GM12872 (cell line): ENCODE measurements at regions not wholly inside any gene's neighbourhood (a gene's known extent, or its start where the extent isn't known, plus 50 kb on each side); places are given as distances from the start of the nearest gene placed in this dataset.

Experiments used
- CTCF ChIP-seq: IDR thresholded peaks from 3 replicates; pipeline ENCODE4 v1.5.1; 2011; ENCODE audit warnings: low read depth, mild to moderate bottlenecking, low read length, moderate library complexity; ENCODE audit not compliant: insufficient read depth

DNA sequence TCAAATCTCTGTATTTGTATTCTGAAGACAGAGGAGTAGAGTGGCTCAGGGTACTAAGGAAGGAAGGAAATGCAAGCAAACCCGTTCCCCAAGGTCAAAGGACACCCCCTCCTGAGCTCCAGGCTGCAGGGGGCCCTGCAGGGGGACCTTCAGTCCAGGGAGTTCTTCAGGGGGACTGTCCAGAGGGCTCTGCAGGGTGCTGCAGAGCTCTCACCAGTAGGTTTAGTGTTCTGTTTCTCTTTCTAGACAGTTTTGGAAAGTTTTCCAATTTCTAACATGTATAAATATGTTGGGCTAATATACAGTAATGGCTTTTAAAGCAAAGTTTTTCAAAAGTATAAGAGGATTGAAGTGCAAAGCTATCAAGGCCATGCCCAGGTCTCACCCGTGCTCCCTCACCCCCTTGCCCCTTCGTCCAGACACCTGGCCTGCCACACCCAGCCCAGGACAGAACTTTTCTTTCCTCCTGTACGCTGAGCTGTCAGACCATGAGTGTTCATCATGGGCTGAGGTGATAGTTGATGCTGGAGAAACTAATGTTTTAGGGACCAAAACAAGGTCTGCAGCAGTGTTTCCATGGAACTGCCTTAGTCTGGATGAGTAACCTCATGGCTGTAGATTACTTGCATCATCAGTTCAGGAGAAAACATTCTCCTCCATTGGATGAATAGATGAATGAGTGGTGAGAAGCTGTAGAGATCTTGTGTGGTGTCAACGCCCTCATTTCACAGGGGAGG is 134.2 kb downstream of the GLI2 start:
- no peak for TF ChIP-seq CTCF

- no peak for TF ChIP-seq CTCF
These were observed 134.8 kb downstream of the GLI2 start for GRCh38 chr2:120870467-120870788.

DNA sequence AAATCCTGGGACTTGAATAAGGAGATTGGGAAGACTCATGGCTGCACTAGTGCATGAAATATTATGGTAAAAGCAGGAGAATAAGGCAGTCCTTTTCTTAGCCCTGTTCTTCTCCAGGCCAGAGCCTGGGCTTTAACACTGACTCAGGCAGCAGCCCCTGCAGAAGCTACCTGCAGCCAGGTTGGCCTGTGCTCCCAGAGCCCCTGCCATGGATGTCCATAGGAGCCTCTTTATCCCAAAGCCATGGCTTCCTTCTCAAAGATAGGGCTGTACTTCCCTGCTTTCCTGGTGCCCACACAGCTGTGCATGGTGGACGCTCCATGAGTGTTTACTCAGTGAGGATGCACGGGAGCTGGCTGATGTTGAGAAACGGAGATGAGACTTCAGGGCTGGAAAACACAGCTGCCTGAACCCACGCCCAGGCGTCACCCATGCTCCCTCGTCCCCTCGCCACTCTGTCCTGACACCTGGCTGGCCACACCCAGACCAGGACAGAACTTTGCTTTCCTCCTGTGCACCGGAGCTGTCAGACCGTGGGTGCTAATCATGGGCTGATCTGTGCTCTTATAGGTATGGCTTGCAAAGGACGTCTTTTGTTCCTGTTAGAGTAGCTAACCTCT is 135.5 kb downstream of the GLI2 start:
- no peak for TF ChIP-seq CTCF

DNA sequence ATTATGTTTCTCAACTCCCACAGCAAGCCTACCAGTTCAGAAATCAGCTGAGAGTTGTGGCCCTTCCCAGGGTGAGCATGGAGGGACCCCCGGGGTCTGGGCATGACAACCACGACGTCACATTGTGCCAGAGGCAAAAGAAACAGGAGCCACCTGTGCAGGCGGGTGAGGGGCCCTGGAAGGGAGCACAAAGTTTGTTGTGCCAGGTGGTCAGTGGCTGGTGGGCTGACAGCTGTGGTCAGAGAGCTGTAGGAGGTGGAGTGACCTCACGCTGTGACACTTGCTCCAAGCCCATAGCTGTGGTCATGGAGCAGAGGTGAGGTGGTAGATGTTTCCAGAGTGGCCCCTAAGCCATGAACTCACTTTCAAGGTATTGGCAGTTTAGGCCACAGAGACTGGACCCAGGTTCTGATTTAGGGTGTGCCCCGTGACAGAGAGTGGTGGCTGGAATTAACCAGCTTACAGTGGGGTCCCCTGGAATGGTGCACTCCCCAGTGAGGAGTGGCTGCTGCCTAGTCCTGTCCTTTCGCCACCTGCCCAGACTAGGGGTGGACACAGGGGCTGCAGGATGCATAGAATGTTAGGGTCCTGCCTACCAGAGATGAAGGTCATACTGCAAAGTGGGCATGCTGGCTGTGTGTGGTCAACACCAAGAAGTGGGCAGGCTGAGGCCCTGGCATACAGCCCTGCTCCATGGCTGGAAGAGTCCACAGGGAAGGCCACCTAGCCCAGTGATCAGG is 136.4 kb downstream of the GLI2 start:
- no peak for TF ChIP-seq CTCF

GRCh38 chr2:120873958-120874887 is 138.6 kb downstream of the GLI2 start:
- TF ChIP-seq CTCF = no peak

DNA sequence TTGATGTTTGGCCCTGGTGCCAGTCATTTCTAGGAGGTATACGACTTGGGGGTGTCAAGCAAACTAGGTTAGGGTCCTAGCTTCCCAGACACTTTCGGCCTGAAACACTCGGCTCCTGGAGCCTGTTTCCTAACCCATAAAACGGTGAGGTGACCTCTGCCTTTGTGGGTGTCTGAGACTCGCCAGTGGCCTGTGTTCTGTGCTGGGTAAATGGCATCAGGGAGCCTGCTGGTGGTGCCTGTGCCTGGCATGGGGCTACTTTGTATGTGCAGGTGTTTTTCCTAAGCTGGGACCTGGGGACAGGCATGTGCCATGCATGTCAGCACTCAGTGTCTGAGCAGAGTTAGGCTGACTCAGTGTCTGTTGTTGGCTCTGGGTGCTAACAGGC is 139.2 kb downstream of the GLI2 start:
- TF ChIP-seq CTCF = no peak

GRCh38 chr2:120875431-120875830 is 139.8 kb downstream of the GLI2 start:
- TF ChIP-seq CTCF = no peak
